ENCODE measurements at regions not wholly inside any gene's neighbourhood (a gene's known extent, or its start where the extent isn't known, plus 50 kb on each side); places are given as distances from the start of the nearest gene placed in this dataset.

- CTCF ChIA-PET: interaction anchor here (1.9 kb wide), 1 partner anchor 9 kb away, joined by 5 read pairs; no protein-coding TSS in a partner anchor
- no peak for TF ChIP-seq CTCF (IDR thresholded peaks at IDR 0.05; ENCODE audit: unreplicated experiment)
- BruUV-seq (replicated peaks): no TSS peak
- Mint-ChIP-seq H3K27me3 (ENCODE audit: insufficient read depth, unreplicated experiment) (no peaks in the 10 kb centered on the region), H3K27ac (ENCODE audit: low read depth, unreplicated experiment) (no peak overlapping the region), H3K4me1 (ENCODE audit: insufficient read depth, unreplicated experiment) (no peaks in the 10 kb centered on the region), H3K9me3 (ENCODE audit: unreplicated experiment) (peaks cover 38% of the 10 kb centered on the region), H3K36me3 (ENCODE audit: insufficient read depth, unreplicated experiment) (peaks cover 10% of the 10 kb centered on the region), H3K4me3 (ENCODE audit: unreplicated experiment) (no peak overlapping the region)
- intact Hi-C loops (cut with micrococcal nuclease): no loop called here
- DNase-seq (ENCODE audit: unreplicated experiment): no peak
- POLR2A ChIA-PET: no interaction called here
Measured at GRCh38 chr17:33529816-33530215, 236.7 kb upstream of the ASIC2 start.

- Mint-ChIP-seq H3K36me3 (ENCODE audit: insufficient read depth, unreplicated experiment) (peaks cover 10% of the 10 kb centered on the region), H3K9me3 (ENCODE audit: unreplicated experiment) (peaks cover 28% of the 10 kb centered on the region), H3K4me3 (ENCODE audit: unreplicated experiment) (no peak overlapping the region), H3K27me3 (ENCODE audit: insufficient read depth, unreplicated experiment) (no peaks in the 10 kb centered on the region), H3K27ac (ENCODE audit: low read depth, unreplicated experiment) (no peak overlapping the region), H3K4me1 (ENCODE audit: insufficient read depth, unreplicated experiment) (no peaks in the 10 kb centered on the region)
- ChIA-PET POLR2A (no interaction called here), CTCF (interaction anchor here (0.5 to 1.9 kb wide), 3 partner anchors 11 to 640 kb away, joined by 3 to 5 read pairs (median 3); no protein-coding TSS in a partner anchor)
- intact Hi-C loops (cut with micrococcal nuclease): no loop called here
- BruUV-seq (replicated peaks): no TSS peak
- no peak for TF ChIP-seq CTCF (IDR thresholded peaks at IDR 0.05; ENCODE audit: unreplicated experiment)
- no peak for DNase-seq (ENCODE audit: unreplicated experiment)
Measured at GRCh38 chr17:33531311-33531710, 238.2 kb upstream of the ASIC2 start.

- H3K9me3 Mint-ChIP-seq (ENCODE audit: unreplicated experiment): peaks cover 17% of the 10 kb centered on the region
- no peak for DNase-seq (ENCODE audit: unreplicated experiment)
- BruUV-seq (replicated peaks): no TSS peak
- no peak for TF ChIP-seq CTCF (IDR thresholded peaks at IDR 0.05; ENCODE audit: unreplicated experiment)
- no peak overlapping the region for H3K4me3 Mint-ChIP-seq (ENCODE audit: unreplicated experiment)
- ChIA-PET CTCF (interaction anchor here (0.7 kb wide), 1 partner anchor 21 kb away, joined by 3 read pairs; no protein-coding TSS in a partner anchor), POLR2A (interaction anchor here (1.1 kb wide), 1 partner anchor 10 kb away, joined by 3 read pairs; no protein-coding TSS in a partner anchor)
- intact Hi-C loops (cut with micrococcal nuclease): no loop called here
- no peak overlapping the region for H3K27ac Mint-ChIP-seq (ENCODE audit: low read depth, unreplicated experiment)
- H3K36me3 Mint-ChIP-seq (ENCODE audit: insufficient read depth, unreplicated experiment): peaks cover 10% of the 10 kb centered on the region
- no peaks in the 10 kb centered on the region for H3K4me1 Mint-ChIP-seq (ENCODE audit: insufficient read depth, unreplicated experiment)
- no peaks in the 10 kb centered on the region for H3K27me3 Mint-ChIP-seq (ENCODE audit: insufficient read depth, unreplicated experiment)
Measured at GRCh38 chr17:33534087-33534486, 241.0 kb upstream of the ASIC2 start.

GRCh38 chr17:33545124-33545523 is 252.0 kb upstream of the ASIC2 start:
- intact Hi-C loops (cut with micrococcal nuclease): no loop called here
- H3K4me1 Mint-ChIP-seq (ENCODE audit: insufficient read depth, unreplicated experiment): no peaks in the 10 kb centered on the region
- no peak for DNase-seq (ENCODE audit: unreplicated experiment)
- CTCF ChIA-PET: interaction anchor here (0.6 kb wide), 1 partner anchor 1973 kb away, joined by 3 read pairs; no protein-coding TSS in a partner anchor
- POLR2A ChIA-PET: interaction anchor here (0.7 kb wide), 1 partner anchor 30 kb away, joined by 6 read pairs; no protein-coding TSS in a partner anchor
- H3K9me3 Mint-ChIP-seq (ENCODE audit: unreplicated experiment): peaks cover 20% of the 10 kb centered on the region
- TF ChIP-seq CTCF (IDR thresholded peaks at IDR 0.05; ENCODE audit: unreplicated experiment): no peak
- no peaks in the 10 kb centered on the region for H3K36me3 Mint-ChIP-seq (ENCODE audit: insufficient read depth, unreplicated experiment)
- no TSS peak for BruUV-seq (replicated peaks)
- H3K4me3 Mint-ChIP-seq (ENCODE audit: unreplicated experiment): no peak overlapping the region
- H3K27ac Mint-ChIP-seq (ENCODE audit: low read depth, unreplicated experiment): no peak overlapping the region
- no peaks in the 10 kb centered on the region for H3K27me3 Mint-ChIP-seq (ENCODE audit: insufficient read depth, unreplicated experiment)

Measured in MCF 10A (cell line).